PC-9 (cell line): ENCODE measurements at regions not wholly inside any gene's neighbourhood (a gene's known extent, or its start where the extent isn't known, plus 50 kb on each side); places are given as distances from the start of the nearest gene placed in this dataset.

Experiments used
- BruUV-seq: library from RNA; stranded (reverse); fragments of 400-500 nt; replicated peaks from 2 replicates; lab custom pipeline; 2021; lab: Mats Ljungman, UMichigan
- CTCF ChIA-PET: fragments of 300-600 bp; sonication (Branson Sonifier 250); formaldehyde crosslinking; loops from one replicate; lab custom pipeline; 2022; ENCODE audit warnings: antibody characterized with exemption; lab: Charles Lee
- POLR2A ChIA-PET: fragments of 300-600 bp; sonication (Branson Sonifier 250); formaldehyde crosslinking; loops from one replicate; lab custom pipeline; 2022; ENCODE audit warnings: antibody characterized with exemption; ENCODE audit not compliant: unreplicated experiment; lab: Charles Lee
- DNase-seq, 2 experiments: peaks; one replicate each; pipeline versions ENCODE4 v3.0.0 to v3.0.0-alpha.2; 2015 to 2022; ENCODE audit warnings: mixed read lengths in 1 of 2
- H2AFZ ChIP-seq: fragments of 200-600 bp; sonication (generic); 2 replicates; pipeline ENCODE4 v1.8.1; 2017; ENCODE audit warnings: antibody characterized with exemption
- H3F3A ChIP-seq: fragments of 200-600 bp; sonication (generic); 2 replicates; pipeline ENCODE4 v1.8.1; 2017; ENCODE audit warnings: antibody characterized with exemption, mild to moderate bottlenecking, low read depth; ENCODE audit not compliant: insufficient read depth
- H3K27ac ChIP-seq: fragments of 200-600 bp; sonication (generic); 2 replicates; pipeline ENCODE4 v1.6.1; 2016; ENCODE audit warnings: mixed run types
- H3K27me3 ChIP-seq: fragments of 200-600 bp; sonication (generic); 2 replicates; pipeline ENCODE4 v1.6.1; 2016; ENCODE audit warnings: low read depth, mixed run types; ENCODE audit not compliant: insufficient read depth
- H3K36me3 ChIP-seq: fragments of 200-600 bp; sonication (generic); 2 replicates; pipeline ENCODE4 v1.6.1; 2016; ENCODE audit warnings: low read depth, mixed run types
- H3K4me1 ChIP-seq: fragments of 200-600 bp; sonication (generic); replicated peaks from 2 replicates; pipeline ENCODE4 v1.6.1; 2016; ENCODE audit warnings: mixed run types; ENCODE audit not compliant: insufficient read depth
- H3K4me2 ChIP-seq: fragments of 200-600 bp; sonication (generic); 2 replicates; pipeline ENCODE4 v1.6.1; 2017; ENCODE audit warnings: mixed run types
- H3K4me3 ChIP-seq: fragments of 200-600 bp; sonication (generic); 2 replicates; pipeline ENCODE4 v1.6.1; 2016; ENCODE audit warnings: mixed run types
- H3K79me2 ChIP-seq: fragments of 200-600 bp; sonication (generic); 2 replicates; pipeline ENCODE4 v1.6.1; 2017; ENCODE audit warnings: low read depth, mixed run types
- H3K9me2 ChIP-seq: fragments of 200-600 bp; sonication (generic); 2 replicates; pipeline ENCODE4 v1.8.1; 2017; ENCODE audit warnings: mild to moderate bottlenecking; ENCODE audit not compliant: insufficient read depth
- H3K9me3 ChIP-seq: fragments of 200-600 bp; sonication (generic); 2 replicates; pipeline ENCODE4 v1.8.1; 2016; ENCODE audit warnings: low read depth; ENCODE audit not compliant: insufficient read depth
- H4K20me1 ChIP-seq: fragments of 200-600 bp; sonication (generic); 2 replicates; pipeline ENCODE4 v1.8.1; 2017; ENCODE audit not compliant: insufficient read depth
- EZH2 ChIP-seq: fragments of 200-600 bp; sonication (generic); IDR thresholded peaks from 2 replicates; pipeline ENCODE4 v1.8.0; 2017; ENCODE audit warnings: antibody characterized with exemption, low read depth
- intact Hi-C: fragments of 100-400 bp; cut with micrococcal nuclease; formaldehyde crosslinking; loops from one replicate; pipeline ENCODE4 v1.10.0; 2022; ENCODE audit not compliant: unreplicated experiment
- TF ChIP-seq, protein P1 (sequence below): fragments of 200-600 bp; sonication (generic); conservative IDR thresholded peaks from 2 replicates; pipeline ENCODE4 v1.6.1; 2017; ENCODE audit warnings: mixed run types, antibody characterized with exemption, mild to moderate bottlenecking, moderate library complexity

DNA sequence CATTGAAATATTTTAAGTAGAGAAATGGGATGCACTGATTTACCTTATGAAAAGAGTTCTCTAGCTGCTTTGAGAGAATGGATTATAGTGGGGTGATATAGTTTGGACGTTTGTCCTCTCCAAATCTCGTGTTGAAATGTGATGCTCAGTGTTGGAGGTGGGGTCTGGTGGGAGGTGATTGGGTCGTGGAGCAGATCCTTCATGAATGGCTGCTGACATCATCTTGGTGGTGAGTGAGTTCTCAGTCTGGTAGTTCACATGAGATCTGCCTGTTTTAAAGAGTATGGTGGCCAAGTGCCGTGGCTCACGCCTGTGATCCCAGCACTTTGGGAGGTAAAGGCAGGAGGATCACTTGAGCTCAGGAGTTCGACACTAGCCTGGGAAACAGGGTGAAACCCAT is 58.7 kb upstream of the SH3RF3 start:
- BruUV-seq: no TSS peak
- intact Hi-C loops: no loop called here
- H3K4me2 ChIP-seq: no peak overlapping the region

DNA sequence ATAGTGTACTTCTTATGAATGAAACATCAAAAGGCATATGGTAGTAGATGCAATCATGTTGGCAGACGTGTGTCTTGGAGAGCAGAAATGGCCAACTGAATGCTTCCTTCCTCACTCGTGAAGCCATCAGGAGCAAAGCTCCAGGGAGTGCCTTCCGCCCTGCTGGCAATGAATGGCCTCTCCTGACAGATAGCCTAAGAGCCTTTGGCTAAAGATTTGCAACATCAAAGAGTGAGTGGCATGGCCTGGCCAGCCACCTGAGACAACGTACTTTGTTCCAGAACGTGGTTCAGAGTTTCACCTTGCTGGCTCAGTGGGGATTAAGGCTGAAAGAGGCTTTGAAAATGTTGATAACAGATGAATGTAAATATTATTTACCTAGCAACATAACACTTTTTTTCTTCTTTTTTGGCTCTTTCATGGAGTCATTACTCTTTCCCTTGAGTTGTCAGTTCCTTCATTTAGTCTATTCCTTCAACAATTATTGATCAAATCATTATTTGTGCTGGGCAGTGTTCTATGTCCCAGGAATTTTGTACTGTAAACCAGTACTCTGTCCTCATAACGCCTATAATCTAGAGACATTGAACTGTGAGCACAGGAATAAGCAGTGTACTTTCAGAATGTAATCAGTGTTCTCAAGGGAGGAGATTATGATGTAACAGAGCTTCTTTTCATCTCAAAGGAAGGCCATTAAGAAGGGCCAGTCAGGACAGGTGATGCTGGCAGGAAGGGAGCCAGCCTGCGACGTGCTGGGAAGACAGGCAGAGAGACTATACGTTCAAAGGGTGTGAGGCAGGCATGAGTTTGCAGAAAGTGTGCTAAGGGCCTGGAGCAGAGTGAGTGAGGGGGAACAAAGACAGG is 59.4 kb upstream of the SH3RF3 start:
- no peaks in the 10 kb centered on the region for H3F3A ChIP-seq
- H3K36me3 ChIP-seq: no peaks in the 10 kb centered on the region
- H3K9me3 ChIP-seq: no peaks in the 10 kb centered on the region
- CTCF ChIA-PET: no interaction called here
- H3K4me1 ChIP-seq: no peaks in the 10 kb centered on the region
- H3K4me2 ChIP-seq: no peak overlapping the region
- TF ChIP-seq EZH2: no peak
- TF ChIP-seq, protein P1, sequence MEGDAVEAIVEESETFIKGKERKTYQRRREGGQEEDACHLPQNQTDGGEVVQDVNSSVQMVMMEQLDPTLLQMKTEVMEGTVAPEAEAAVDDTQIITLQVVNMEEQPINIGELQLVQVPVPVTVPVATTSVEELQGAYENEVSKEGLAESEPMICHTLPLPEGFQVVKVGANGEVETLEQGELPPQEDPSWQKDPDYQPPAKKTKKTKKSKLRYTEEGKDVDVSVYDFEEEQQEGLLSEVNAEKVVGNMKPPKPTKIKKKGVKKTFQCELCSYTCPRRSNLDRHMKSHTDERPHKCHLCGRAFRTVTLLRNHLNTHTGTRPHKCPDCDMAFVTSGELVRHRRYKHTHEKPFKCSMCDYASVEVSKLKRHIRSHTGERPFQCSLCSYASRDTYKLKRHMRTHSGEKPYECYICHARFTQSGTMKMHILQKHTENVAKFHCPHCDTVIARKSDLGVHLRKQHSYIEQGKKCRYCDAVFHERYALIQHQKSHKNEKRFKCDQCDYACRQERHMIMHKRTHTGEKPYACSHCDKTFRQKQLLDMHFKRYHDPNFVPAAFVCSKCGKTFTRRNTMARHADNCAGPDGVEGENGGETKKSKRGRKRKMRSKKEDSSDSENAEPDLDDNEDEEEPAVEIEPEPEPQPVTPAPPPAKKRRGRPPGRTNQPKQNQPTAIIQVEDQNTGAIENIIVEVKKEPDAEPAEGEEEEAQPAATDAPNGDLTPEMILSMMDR: no peak
- no peaks in the 10 kb centered on the region for H3K9me2 ChIP-seq
- intact Hi-C loops: no loop called here
- no TSS peak for BruUV-seq
- POLR2A ChIA-PET: no interaction called here
- no peaks in the 10 kb centered on the region for H3K79me2 ChIP-seq
- H3K4me3 ChIP-seq: no peak overlapping the region
- no peaks in the 10 kb centered on the region for H4K20me1 ChIP-seq
- H2AFZ ChIP-seq: no peak overlapping the region
- H3K27ac ChIP-seq: no peak overlapping the region
- DNase-seq: no peak
- H3K27me3 ChIP-seq: 0 out of 2 replicates have a peak, but pooled peaks cover 8% of the 10 kb centered on the region

More for the DNA sequence above, 58.7 kb upstream of the SH3RF3 start:
- no peaks in the 10 kb centered on the region for H3K4me1 ChIP-seq
- no peaks in the 10 kb centered on the region for H3K36me3 ChIP-seq
- no peaks in the 10 kb centered on the region for H3K9me2 ChIP-seq
- no peaks in the 10 kb centered on the region for H3K79me2 ChIP-seq
- TF ChIP-seq, protein P1: no peak
- no peak for TF ChIP-seq EZH2
- H4K20me1 ChIP-seq: no peaks in the 10 kb centered on the region
- H3F3A ChIP-seq: no peaks in the 10 kb centered on the region
- 0 out of 2 replicates have a peak, but pooled peaks cover 5% of the 10 kb centered on the region for H3K27me3 ChIP-seq
- no peaks in the 10 kb centered on the region for H3K9me3 ChIP-seq
- ChIA-PET CTCF (no interaction called here), POLR2A (no interaction called here)
- H3K27ac ChIP-seq: no peak overlapping the region
- H3K4me3 ChIP-seq: no peak overlapping the region
- DNase-seq: no peak
- H2AFZ ChIP-seq: no peak overlapping the region

DNA sequence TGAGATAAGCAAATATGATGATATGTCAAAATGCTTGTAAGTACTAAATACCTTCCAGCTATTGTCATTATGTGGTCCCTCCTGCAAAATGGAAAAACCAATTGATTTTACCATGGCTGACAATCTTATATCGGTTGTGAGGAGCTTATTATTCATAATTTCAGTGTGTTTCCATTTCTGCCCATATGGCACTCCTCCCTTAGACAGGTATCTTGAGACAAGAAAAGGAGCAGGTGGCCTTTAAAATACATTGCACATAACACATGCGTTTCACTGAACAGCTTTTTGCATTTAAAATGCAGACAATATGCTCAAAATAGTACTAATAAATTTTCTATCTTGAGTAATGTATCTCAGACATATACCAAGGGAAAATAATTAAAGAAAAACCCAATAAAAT is 60.2 kb upstream of the SH3RF3 start:
- intact Hi-C loops: no loop called here
- H3K4me1 ChIP-seq: no peaks in the 10 kb centered on the region
- no peaks in the 10 kb centered on the region for H3K79me2 ChIP-seq
- ChIA-PET CTCF (no interaction called here), POLR2A (no interaction called here)
- H3K27ac ChIP-seq: no peak overlapping the region
- no peaks in the 10 kb centered on the region for H3K9me2 ChIP-seq
- H3K36me3 ChIP-seq: no peaks in the 10 kb centered on the region
- no peak overlapping the region for H2AFZ ChIP-seq
- no peak overlapping the region for H3K4me2 ChIP-seq
- no peaks in the 10 kb centered on the region for H3F3A ChIP-seq
- DNase-seq: no peak
- no peaks in the 10 kb centered on the region for H3K9me3 ChIP-seq
- TF ChIP-seq EZH2: no peak
- TF ChIP-seq, protein P1: no peak
- no peak overlapping the region for H3K4me3 ChIP-seq
- BruUV-seq: no TSS peak
- H3K27me3 ChIP-seq: 0 out of 2 replicates have a peak, but pooled peaks cover 9% of the 10 kb centered on the region
- H4K20me1 ChIP-seq: no peaks in the 10 kb centered on the region
